Skeletal muscle tissue (tissue), 3 donors: ENCODE measurements at regions not wholly inside any gene's neighbourhood (a gene's known extent, or its start where the extent isn't known, plus 50 kb on each side); places are given as distances from the start of the nearest gene placed in this dataset.

Source experiments
- H3K27ac ChIP-seq: one replicate; pipeline ENCODE4 v1.7.0; 2013; ENCODE audit warnings: mild to moderate bottlenecking, low read depth, low read length, inconsistent platforms
- H3K27me3 ChIP-seq, 3 donors: one replicate each; pipeline ENCODE4 v1.7.0; 2013; ENCODE audit warnings: low read length in 3 of 3; ENCODE audit not compliant: control insufficient read depth in 3 of 3, insufficient read depth in 3 of 3
- H3K36me3 ChIP-seq, 3 donors: one replicate each; pipeline ENCODE4 v1.7.0; 2013; ENCODE audit warnings: low read length in 3 of 3; ENCODE audit not compliant: control insufficient read depth in 3 of 3, insufficient read depth in 3 of 3
- H3K4me1 ChIP-seq, 3 donors: one replicate each; pipeline ENCODE4 v1.7.0; 2013; ENCODE audit warnings: low read length in 3 of 3, mild to moderate bottlenecking in 3 of 3; ENCODE audit not compliant: control insufficient read depth in 3 of 3, insufficient read depth in 3 of 3
- H3K4me3 ChIP-seq, 3 donors: one replicate each; pipeline ENCODE4 v1.7.0; 2013; ENCODE audit warnings: low read length in 3 of 3
- H3K9ac ChIP-seq, 3 donors: one replicate each; pipeline ENCODE4 v1.7.0; 2013; ENCODE audit warnings: low read length in 3 of 3, mild to moderate bottlenecking in 3 of 3, moderate library complexity in 2 of 3, low read depth in 1 of 3
- H3K9me3 ChIP-seq, 3 donors: one replicate each; pipeline ENCODE4 v1.7.0; 2013; ENCODE audit warnings: low read length in 3 of 3; ENCODE audit not compliant: control insufficient read depth in 3 of 3
- donor health status: Osteomylitis.

DNA sequence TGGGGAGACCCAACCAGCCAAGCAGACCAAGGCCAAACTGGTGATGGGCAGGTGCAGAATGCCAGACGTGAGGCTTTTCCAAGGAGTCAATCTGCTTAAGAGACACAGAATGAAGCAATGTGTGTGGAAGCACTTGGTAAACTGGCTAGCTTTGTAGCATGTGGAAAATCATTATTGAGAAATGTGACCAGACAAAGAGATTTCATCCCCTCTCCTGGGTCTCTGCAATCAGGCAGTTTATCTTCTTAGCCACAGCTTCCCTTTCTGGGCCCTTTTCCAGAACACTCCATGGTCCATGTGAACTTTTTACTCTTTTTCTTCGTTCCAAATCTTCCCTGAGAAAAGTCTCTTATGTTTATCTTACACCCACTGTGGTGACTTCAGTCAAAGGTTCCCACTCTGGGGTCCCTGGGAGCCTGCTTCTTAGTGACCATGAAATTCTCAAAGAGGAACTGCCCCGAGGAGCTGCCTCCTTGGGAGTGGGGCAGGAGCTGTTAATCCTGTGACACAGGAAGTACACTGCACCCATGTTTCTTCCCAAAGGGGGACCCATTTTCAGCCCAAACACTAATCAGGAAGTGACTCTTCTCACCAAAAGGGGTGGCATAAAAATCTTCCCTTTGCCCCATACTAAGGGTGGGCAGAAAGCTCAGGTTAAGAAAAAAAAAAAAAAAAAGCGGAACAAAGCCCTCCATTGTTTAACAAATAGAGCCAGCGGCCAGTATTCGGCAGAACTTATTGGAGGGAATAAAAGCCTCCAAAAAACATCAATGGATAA is 346.2 kb upstream of the ASIC2 start:
- H3K36me3 ChIP-seq = no peaks in the 10 kb centered on the region
- H3K4me1 ChIP-seq = no peaks in the 10 kb centered on the region
- H3K9me3 ChIP-seq = no peaks in the 10 kb centered on the region
- H3K4me3 ChIP-seq = no peak overlapping the region
- H3K27me3 ChIP-seq = peaks cover 0 to 2% (median 0%) of the 10 kb centered on the region in 3 donors
- no peak overlapping the region for H3K9ac ChIP-seq
- H3K27ac ChIP-seq = no peak overlapping the region

DNA sequence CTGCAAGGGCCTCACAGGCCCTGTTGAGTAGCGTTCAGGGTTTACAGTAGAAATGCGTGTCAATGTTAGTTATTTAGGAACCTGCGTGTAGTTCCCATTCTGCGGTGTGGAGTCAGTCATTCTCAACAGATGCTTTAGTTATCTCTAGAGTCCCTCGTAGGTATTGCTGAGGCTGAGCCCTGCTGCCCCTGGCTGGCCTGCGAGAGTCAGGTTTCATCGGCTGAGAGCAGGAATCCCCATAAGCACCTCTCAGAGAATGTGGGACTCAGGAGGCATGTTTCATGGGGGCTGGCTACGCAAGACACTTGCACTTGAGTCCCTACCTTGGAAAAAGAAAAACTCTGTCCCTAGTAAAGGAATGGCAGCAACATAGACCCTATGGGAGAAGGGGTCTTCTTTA is 347.5 kb upstream of the ASIC2 start:
- Histone ChIP-seq H3K27me3 (peaks cover 0 to 2% (median 0%) of the 10 kb centered on the region in 3 donors), H3K27ac (no peak overlapping the region), H3K4me3 (no peak overlapping the region), H3K36me3 (no peaks in the 10 kb centered on the region), H3K4me1 (no peaks in the 10 kb centered on the region), H3K9me3 (no peaks in the 10 kb centered on the region), H3K9ac (no peak overlapping the region)

DNA sequence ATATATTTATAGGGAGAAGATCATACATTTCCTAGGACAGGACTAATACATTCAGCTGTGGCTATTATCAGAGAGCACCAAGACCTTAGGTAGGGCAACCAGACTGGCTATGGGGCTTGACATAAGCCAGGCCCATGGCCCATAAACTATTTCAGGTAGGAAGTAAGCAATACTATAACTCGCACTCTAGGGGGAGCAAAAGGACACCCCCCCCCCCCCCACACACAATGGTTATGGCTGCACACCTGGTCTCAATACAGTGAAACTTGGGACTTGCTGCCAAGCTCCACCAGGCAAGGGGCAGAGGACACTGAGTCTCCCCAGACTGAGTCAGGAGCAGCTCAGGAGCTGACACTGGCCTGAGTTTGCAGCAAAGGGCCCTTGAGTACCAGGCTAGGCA is 348.9 kb upstream of the ASIC2 start:
- Histone ChIP-seq H3K9me3 (no peaks in the 10 kb centered on the region), H3K4me3 (no peak overlapping the region), H3K27ac (no peak overlapping the region), H3K9ac (no peak overlapping the region), H3K4me1 (no peaks in the 10 kb centered on the region), H3K27me3 (peaks cover 0 to 4% (median 0%) of the 10 kb centered on the region in 3 donors), H3K36me3 (no peaks in the 10 kb centered on the region)

DNA sequence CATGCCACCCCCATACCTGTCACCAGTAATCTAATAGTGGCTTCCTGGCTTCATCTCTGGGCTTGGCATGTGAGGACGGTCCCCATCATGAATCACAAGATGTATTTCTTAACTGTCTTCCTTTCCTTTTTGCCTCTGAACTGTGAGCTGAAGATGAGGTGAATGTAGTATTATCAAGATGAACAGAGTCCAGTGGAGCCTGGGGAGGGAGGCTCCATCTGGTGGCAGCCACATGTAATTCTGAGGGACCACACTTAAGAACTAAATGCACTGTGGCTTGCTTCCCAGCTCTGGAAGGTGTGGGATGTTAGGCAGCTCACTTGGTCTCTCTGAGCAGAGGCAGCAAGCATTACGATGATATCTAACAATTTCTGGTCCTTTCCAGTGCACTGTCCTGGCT is 354.9 kb upstream of the ASIC2 start:
- no peaks in the 10 kb centered on the region for H3K36me3 ChIP-seq
- no peaks in the 10 kb centered on the region for H3K9me3 ChIP-seq
- H3K4me3 ChIP-seq = no peak overlapping the region
- no peaks in the 10 kb centered on the region for H3K4me1 ChIP-seq
- peaks cover 0 to 7% (median 0%) of the 10 kb centered on the region in 3 donors for H3K27me3 ChIP-seq
- H3K27ac ChIP-seq = no peak overlapping the region
- no peak overlapping the region for H3K9ac ChIP-seq

DNA sequence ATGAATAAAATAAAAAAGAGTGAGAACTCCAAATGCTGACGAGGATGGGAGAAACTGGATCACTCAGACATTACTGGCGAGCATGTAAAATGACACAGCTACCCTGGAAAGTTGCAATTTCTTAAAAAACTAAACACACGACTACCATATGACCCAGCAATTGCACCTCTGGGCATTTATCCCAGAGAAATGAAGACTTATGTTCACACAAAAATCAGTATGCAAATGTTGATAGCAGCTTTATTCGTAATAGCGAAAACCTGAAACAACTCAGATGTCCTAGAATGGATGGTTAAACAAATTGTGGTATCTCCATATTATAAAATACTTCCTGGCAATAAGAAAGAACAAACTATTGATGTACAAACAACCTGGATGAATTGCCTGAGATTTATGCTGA is 357.2 kb upstream of the ASIC2 start:
- Histone ChIP-seq H3K27ac (no peak overlapping the region), H3K36me3 (no peaks in the 10 kb centered on the region), H3K9me3 (no peaks in the 10 kb centered on the region), H3K4me3 (no peak overlapping the region), H3K27me3 (peaks cover 0 to 7% (median 0%) of the 10 kb centered on the region in 3 donors), H3K4me1 (no peaks in the 10 kb centered on the region), H3K9ac (no peak overlapping the region)

DNA sequence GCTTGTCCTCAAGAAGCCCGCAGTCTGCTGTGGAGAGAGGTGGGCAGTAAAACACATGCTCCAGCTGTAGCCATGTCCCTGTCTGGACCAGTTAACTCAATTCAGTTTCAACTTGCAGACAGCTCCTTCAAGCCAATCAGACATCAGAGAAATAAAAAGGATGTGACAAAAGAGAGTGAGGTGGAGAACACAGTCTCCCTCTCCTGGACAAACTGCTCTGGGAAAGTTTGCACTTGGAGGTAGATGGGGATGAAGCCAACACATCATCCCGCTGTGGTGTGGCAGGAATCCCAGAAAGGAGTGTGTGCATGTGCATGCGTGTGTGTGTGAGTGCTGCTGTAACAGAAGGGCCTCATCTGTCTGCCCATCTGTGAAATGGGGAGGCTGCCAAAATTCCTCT is 358.6 kb upstream of the ASIC2 start:
- H3K27ac ChIP-seq = no peak overlapping the region
- H3K4me1 ChIP-seq = no peaks in the 10 kb centered on the region
- H3K9me3 ChIP-seq = no peaks in the 10 kb centered on the region
- H3K9ac ChIP-seq = no peak overlapping the region
- peaks cover 0 to 5% (median 0%) of the 10 kb centered on the region in 3 donors for H3K27me3 ChIP-seq
- no peak overlapping the region for H3K4me3 ChIP-seq
- no peaks in the 10 kb centered on the region for H3K36me3 ChIP-seq

DNA sequence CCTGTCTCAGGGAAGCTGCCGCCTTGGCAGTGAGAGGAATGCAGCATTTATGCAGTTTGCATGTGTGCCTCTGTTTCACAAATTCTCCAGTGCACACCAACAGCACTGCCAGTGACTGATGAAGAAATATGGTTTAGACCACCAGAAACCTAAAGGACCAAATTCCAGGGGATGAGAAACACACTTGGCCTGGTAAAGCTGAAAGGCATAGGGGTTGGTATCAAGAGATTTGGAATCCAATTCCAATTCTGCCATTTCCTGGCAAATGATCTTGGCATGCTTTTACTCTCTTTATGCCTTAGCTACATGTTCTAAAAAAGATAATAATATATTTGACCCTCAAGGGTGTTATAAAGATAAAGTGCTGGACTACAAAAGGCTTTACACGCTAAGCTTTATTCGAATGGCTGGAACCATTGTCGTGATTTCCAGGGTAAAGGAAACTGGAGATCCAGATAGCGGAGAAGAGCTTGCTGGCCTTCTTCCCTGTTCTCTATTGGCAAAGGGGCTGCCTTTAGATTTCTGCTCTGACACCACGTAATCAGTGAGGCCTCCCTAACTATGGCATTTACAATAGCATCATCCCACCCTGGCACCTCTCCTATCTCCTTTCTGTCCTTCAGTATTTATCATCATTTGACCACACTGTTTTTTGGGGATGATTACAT is 359.8 kb upstream of the ASIC2 start:
- Histone ChIP-seq H3K36me3 (no peaks in the 10 kb centered on the region), H3K4me1 (no peaks in the 10 kb centered on the region), H3K9me3 (no peaks in the 10 kb centered on the region), H3K27ac (no peak overlapping the region), H3K27me3 (peaks cover 0 to 4% (median 0%) of the 10 kb centered on the region in 3 donors), H3K4me3 (no peak overlapping the region), H3K9ac (no peak overlapping the region)

DNA sequence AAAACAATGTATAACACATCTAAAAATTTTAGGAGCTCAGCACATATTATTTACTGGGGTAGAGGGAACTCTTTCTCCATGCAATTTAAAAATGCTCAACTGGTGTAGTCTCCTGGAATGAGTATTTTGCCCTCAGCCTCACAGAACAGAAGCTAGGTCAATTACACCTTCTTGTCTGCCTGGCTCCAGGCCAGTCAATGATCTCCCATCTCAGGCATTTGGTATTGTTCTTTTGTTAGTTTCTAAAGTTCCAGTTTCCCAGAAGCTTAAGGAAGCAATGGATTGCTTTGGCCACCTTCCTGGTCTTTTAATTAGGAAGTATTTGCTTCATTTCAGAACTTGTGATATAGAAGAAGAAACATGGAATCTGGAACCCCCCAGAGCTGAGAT is 360.3 kb upstream of the ASIC2 start:
- Histone ChIP-seq H3K9me3 (no peaks in the 10 kb centered on the region), H3K9ac (no peak overlapping the region), H3K36me3 (no peaks in the 10 kb centered on the region), H3K4me1 (no peaks in the 10 kb centered on the region), H3K27me3 (no peaks in the 10 kb centered on the region), H3K4me3 (no peak overlapping the region), H3K27ac (no peak overlapping the region)

DNA sequence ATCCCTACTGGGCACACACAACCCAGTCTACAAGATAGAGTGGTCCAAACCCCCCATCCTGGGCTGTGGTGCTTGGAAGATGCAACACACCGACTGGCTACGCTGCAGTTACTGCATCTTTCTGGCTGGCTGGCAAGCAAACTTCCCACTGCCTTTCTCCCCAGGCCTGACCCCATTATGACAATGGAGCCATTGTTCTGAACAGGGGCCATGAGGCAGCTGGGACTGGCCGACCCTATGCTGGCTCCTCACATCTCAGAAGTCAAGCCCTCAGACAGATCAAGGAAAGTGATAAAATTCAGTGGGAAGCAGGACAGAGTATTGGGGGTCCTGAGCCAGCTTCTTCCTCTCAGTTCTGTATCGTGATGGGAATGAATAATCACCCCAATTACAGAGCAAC is 364.1 kb upstream of the ASIC2 start:
- Histone ChIP-seq H3K9me3 (no peaks in the 10 kb centered on the region), H3K36me3 (no peaks in the 10 kb centered on the region), H3K27ac (no peak overlapping the region), H3K9ac (no peak overlapping the region), H3K4me1 (no peaks in the 10 kb centered on the region), H3K27me3 (peaks cover 0 to 2% (median 0%) of the 10 kb centered on the region in 3 donors), H3K4me3 (no peak overlapping the region)

DNA sequence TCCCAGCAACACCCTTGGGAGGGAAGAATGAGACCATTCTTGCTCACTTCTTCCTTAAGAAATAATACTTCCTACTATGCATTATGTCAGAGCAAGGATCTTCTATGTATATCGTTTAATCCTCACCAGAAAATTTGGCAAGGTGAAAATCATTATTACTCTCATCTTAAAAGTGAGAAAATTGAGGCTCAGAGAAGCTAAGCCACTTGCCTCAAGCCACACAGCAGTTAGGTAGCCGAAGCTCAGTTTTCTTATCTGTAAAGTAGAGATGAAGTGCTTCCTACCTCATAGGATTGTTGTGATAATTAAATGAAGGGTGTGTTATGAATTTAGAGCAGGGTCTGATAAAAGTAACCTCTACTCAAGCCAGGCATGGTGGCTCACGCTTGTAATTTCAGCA is 368.9 kb upstream of the ASIC2 start:
- Histone ChIP-seq H3K36me3 (no peaks in the 10 kb centered on the region), H3K9me3 (no peaks in the 10 kb centered on the region), H3K27me3 (peaks cover 0 to 2% (median 0%) of the 10 kb centered on the region in 3 donors), H3K27ac (no peak overlapping the region), H3K4me1 (no peaks in the 10 kb centered on the region), H3K9ac (no peak overlapping the region), H3K4me3 (no peak overlapping the region)
